K562 (cell line): ENCODE measurements at regions not wholly inside any gene's neighbourhood (a gene's known extent, or its start where the extent isn't known, plus 50 kb on each side); places are given as distances from the start of the nearest gene placed in this dataset.

ENCODE experiments used
- ATAC-seq: fragments of 200-7000 bp; cut with Tn5 transposase; 3 replicates; pipeline ENCODE4 v1.9.1; 2020; ENCODE audit warnings: moderate library complexity
- BruUV-seq: library from RNA; stranded (reverse); fragments of 400-500 nt; replicated peaks from 2 replicates; lab custom pipeline; 2021; lab: Mats Ljungman, UMichigan
- CTCF ChIA-PET: fragments of 300-600 bp; formaldehyde crosslinking; extraction: SDS; loops from one replicate; lab custom pipeline; 2021; ENCODE audit warnings: low intra/inter-chr PET ratio; lab: Yijun Ruan, JAX
- POLR2A ChIA-PET: fragments of 300-600, 350-650 bp; sonication (Branson Sonifier 250); formaldehyde crosslinking; extraction: SDS; loops from one replicate; lab custom pipeline; 2021; ENCODE audit warnings: antibody characterized with exemption, inconsistent platforms; lab: Yijun Ruan, JAX
- DNase-seq, 4 experiments: peaks; one replicate each; pipeline versions ENCODE4 v3.0.0 to v3.0.0-alpha.2; 2011 to 2018; ENCODE audit warnings: low spot score in 3 of 4, mixed read lengths in 3 of 4; ENCODE audit errors: extremely low read depth in 1 of 4
- FAIRE-seq: peaks from 2 replicates; lab custom pipeline; 2011; peaks lifted over from hg19 to GRCh38; lab: Jason Lieb, UNC
- H2AFZ ChIP-seq: 2 replicates; pipeline ENCODE4 v1.6.0; 2011; ENCODE audit warnings: low read depth, low read length, control low read depth, inconsistent platforms
- H3K27ac ChIP-seq: fragments of 200-600 bp; 3 replicates; pipeline ENCODE4 v1.8.0; 2011; ENCODE audit warnings: low read depth, mild to moderate bottlenecking, control low read depth, inconsistent platforms, low read length, moderate library complexity, mixed read lengths; ENCODE audit errors: extremely low read depth
- H3K27me3 ChIP-seq, 2 experiments: fragments of 300-600 bp in 1 of 2; 2 replicates in 1 of 2; 3 replicates in 1 of 2; pipeline versions ENCODE4 v1.6.0 to v1.8.0; 2011; ENCODE audit warnings: inconsistent platforms in 2 of 2, low read length in 2 of 2, mild to moderate bottlenecking in 1 of 2, mixed read lengths in 1 of 2, moderate library complexity in 1 of 2; ENCODE audit not compliant: control insufficient read depth in 2 of 2, insufficient read depth in 2 of 2
- H3K36me3 ChIP-seq: fragments of 300-600 bp; 3 replicates; pipeline ENCODE4 v1.8.0; 2011; ENCODE audit warnings: mild to moderate bottlenecking, low read length, inconsistent platforms; ENCODE audit not compliant: control insufficient read depth, insufficient read depth
- H3K4me1 ChIP-seq, 2 experiments: fragments of 200-600 bp in 1 of 2; replicated peaks in 1 of 2; 2 replicates in 1 of 2; 3 replicates in 1 of 2; pipeline versions ENCODE4 v1.5.1 to v1.8.0; 2011; ENCODE audit warnings: inconsistent platforms in 2 of 2, low read length in 2 of 2, mild to moderate bottlenecking in 1 of 2, mixed read lengths in 1 of 2, moderate library complexity in 1 of 2; ENCODE audit not compliant: control insufficient read depth in 2 of 2, insufficient read depth in 2 of 2
- H3K4me2 ChIP-seq: 2 replicates; pipeline ENCODE4 v1.6.1; 2011; ENCODE audit warnings: low read length, control low read depth, inconsistent platforms, mixed read lengths; ENCODE audit not compliant: insufficient read depth
- H3K4me3 ChIP-seq: fragments of 200-600 bp; sonication (generic), shearing (Covaris generic); 2 replicates; pipeline ENCODE4 v1.5.1; 2016; ENCODE audit warnings: control low read depth, inconsistent platforms
- H3K79me2 ChIP-seq: fragments of 200-600 bp; 3 replicates; pipeline ENCODE4 v1.8.0; 2011; ENCODE audit warnings: low read length, inconsistent platforms; ENCODE audit not compliant: control insufficient read depth, insufficient read depth
- H3K9ac ChIP-seq, 2 experiments: 2 replicates each; pipeline versions ENCODE4 v1.6.0 to v1.6.1; 2011; ENCODE audit warnings: low read depth in 2 of 2, low read length in 2 of 2, control low read depth in 1 of 2, inconsistent platforms in 1 of 2, mild to moderate bottlenecking in 1 of 2, mixed read lengths in 1 of 2; ENCODE audit not compliant: insufficient read depth in 1 of 2
- H3K9me1 ChIP-seq: one replicate; pipeline ENCODE4 v1.6.0; 2011; ENCODE audit warnings: inconsistent platforms, mild to moderate bottlenecking, low read length, moderate library complexity; ENCODE audit not compliant: control insufficient read depth, insufficient read depth
- H3K9me3 ChIP-seq: replicated peaks from 2 replicates; pipeline ENCODE4 v1.5.1; 2011; ENCODE audit warnings: low read depth, low read length, inconsistent platforms; ENCODE audit not compliant: control insufficient read depth, insufficient read depth
- H4K20me1 ChIP-seq: replicated peaks from 2 replicates; pipeline ENCODE4 v1.6.1; 2011; ENCODE audit warnings: low read length, inconsistent platforms, mixed read lengths; ENCODE audit not compliant: control insufficient read depth, insufficient read depth
- ARID1B ChIP-seq: fragments of 450-650 bp; IDR thresholded peaks from 2 replicates; pipeline ENCODE4 v1.6.1; 2016; ENCODE audit warnings: antibody characterized with exemption, mild to moderate bottlenecking, inconsistent platforms
- BHLHE40 ChIP-seq: IDR thresholded peaks from 2 replicates; pipeline ENCODE4 v1.6.1; 2011; ENCODE audit warnings: low read length, improper control_type of control experiment
- GTF2E2 ChIP-seq: fragments of 200-800 bp; sonication (Bioruptor generic); IDR thresholded peaks from 2 replicates; pipeline ENCODE4 v1.6.1; 2016; ENCODE audit warnings: missing genetic modification characterization, missing compliant biosample characterization
- HSF4 ChIP-seq: fragments of 250-450 bp; sonication (Bioruptor Pico); IDR thresholded peaks from 2 replicates; pipeline ENCODE4 v2.1.2; 2022; ENCODE audit warnings: mild to moderate bottlenecking, moderate library complexity, borderline replicate concordance
- RAD21 ChIP-seq, 2 experiments: fragments of 250-450 bp in 1 of 2; fragments of 450-650 bp in 1 of 2; sonication (Bioruptor Pico) in 1 of 2; formaldehyde crosslinking in 1 of 2; IDR thresholded peaks in 1 of 2; conservative IDR thresholded peaks in 1 of 2; 2 replicates each; pipeline versions ENCODE4 v1.4.0 to v1.8.0; 2020 to 2022; ENCODE audit warnings: mild to moderate bottlenecking in 2 of 2, moderate library complexity in 1 of 2
- RHOXF2B ChIP-seq: fragments of 250-450 bp; sonication (Bioruptor Pico); conservative IDR thresholded peaks from 2 replicates; pipeline ENCODE4 v1.5.1; 2021
- SMAD1 ChIP-seq: fragments of 150-350 bp; IDR thresholded peaks from 2 replicates; pipeline ENCODE4 v1.6.1; 2014; ENCODE audit warnings: low read length, low read depth; ENCODE audit not compliant: partially characterized antibody
- SMARCA5 ChIP-seq: fragments of 450-650 bp; IDR thresholded peaks from 2 replicates; pipeline ENCODE4 v1.6.1; 2016
- TCF7 ChIP-seq: sonication (generic); IDR thresholded peaks from 2 replicates; pipeline ENCODE4 v1.6.1; 2016; ENCODE audit warnings: antibody characterized with exemption, borderline replicate concordance
- ZBTB34 ChIP-seq: fragments of 250-450 bp; sonication (Bioruptor Pico); IDR thresholded peaks from 2 replicates; pipeline ENCODE4 v1.8.0; 2021; ENCODE audit warnings: mild to moderate bottlenecking, moderate library complexity
- ZNF277 ChIP-seq: fragments of 250-450 bp; sonication (Bioruptor Pico); IDR thresholded peaks from 2 replicates; pipeline ENCODE4 v1.8.0; 2022; ENCODE audit warnings: inconsistent platforms, mild to moderate bottlenecking, moderate library complexity, borderline replicate concordance
- ZNF75A ChIP-seq: fragments of 450-650 bp; formaldehyde crosslinking; IDR thresholded peaks from 2 replicates; pipeline ENCODE4 v1.4.0; 2020; ENCODE audit warnings: mild to moderate bottlenecking
- ZNF76 ChIP-seq: fragments of 250-450 bp; sonication (Bioruptor Pico); IDR thresholded peaks from 2 replicates; pipeline ENCODE4 v1.4.0; 2020; ENCODE audit warnings: mild to moderate bottlenecking, moderate library complexity, borderline replicate concordance
- WGBS: fragments of 100-300 bp; shearing (Covaris generic); methylation state at CpG from one replicate; pipeline ENCODE4 v1.1.6; 2016; ENCODE audit warnings: low coverage, mixed read lengths; ENCODE audit not compliant: insufficient coverage; ENCODE audit errors: missing lambda C conversion rate; 5-methylcytosine and 5-hydroxymethylcytosine counted together
- in situ Hi-C: fragments of 300-500 bp; cut with MboI; formaldehyde crosslinking; loops from 4 replicates; pipeline ENCODE4 v1.15.0; 2018; ENCODE audit warnings: inconsistent platforms, mixed read lengths
- intact Hi-C: fragments of 100-400 bp; cut with micrococcal nuclease; formaldehyde crosslinking; loops from 2 replicates; pipeline ENCODE4 v1.14.2; 2022

- H3K27ac ChIP-seq = no peak overlapping the region
- intact Hi-C loops = no loop called here
- CTCF ChIA-PET = no interaction called here
- DNase-seq (no peak), FAIRE-seq (no peak)
- peaks cover 0 to 7% of the 10 kb centered on the region in 2 experiments; a peak in 1 of 5 replicates for H3K4me1 ChIP-seq
- no peaks in the 10 kb centered on the region for H3K9me1 ChIP-seq
- 15% methylated on average over 5 of the region's 5 CpGs for WGBS
- in situ Hi-C loops = no loop called here
- TF ChIP-seq ZNF75A (CRISPR knock-in tag) = no peak
- no peak for TF ChIP-seq ARID1B
- no peak for TF ChIP-seq RHOXF2B (CRISPR knock-in tag)
- TF ChIP-seq HSF4 = no peak
- no peak for TF ChIP-seq ZNF76 (CRISPR knock-in tag)
- no peak for TF ChIP-seq SMARCA5
- TF ChIP-seq RAD21 (CRISPR knock-in tag; conservative IDR thresholded peaks at IDR 0.05 in 1 of 2, IDR thresholded peaks at IDR 0.05 in 1 of 2) = 0 out of 4 replicates have a peak, but pooled peaks of 1 of the 2 experiments have one; percentile 6
- no peak for TF ChIP-seq BHLHE40
- 0 out of 2 replicates have a peak, but pooled peaks have one; percentile 2 for TF ChIP-seq GTF2E2
- TF ChIP-seq TCF7 = no peak
- TF ChIP-seq ZNF277 (CRISPR knock-in tag) = no peak
- TF ChIP-seq SMAD1 = no peak
- TF ChIP-seq ZBTB34 (CRISPR knock-in tag) = no peak
- TF ChIP-seq, all 486 proteins: peak for 2
- H3K27me3 ChIP-seq = no peaks in the 10 kb centered on the region
- POLR2A ChIA-PET = interaction anchor here (0.7 to 1.4 kb wide), 4 partner anchors 8 to 12 kb away, joined by 3 to 6 read pairs (median 4); no protein-coding TSS in a partner anchor
- no peaks in the 10 kb centered on the region for H4K20me1 ChIP-seq
- no peaks in the 10 kb centered on the region for H3K79me2 ChIP-seq
- H3K9me3 ChIP-seq = no peaks in the 10 kb centered on the region
- no peak overlapping the region for H3K4me3 ChIP-seq
- BruUV-seq = no TSS peak
- H3K9ac ChIP-seq = no peak overlapping the region
- H3K4me2 ChIP-seq = peak overlapping the region; percentile 29
- peak overlapping the region; percentile 60; the same call in 1 of the 2 replicates for H2AFZ ChIP-seq
- H3K36me3 ChIP-seq = no peaks in the 10 kb centered on the region
- no peak for ATAC-seq
These were observed 155.7 kb downstream of the TNFSF18 start for GRCh38 chr1:172895050-172895460.
